ENCODE measurements at regions not wholly inside any gene's neighbourhood (a gene's known extent, or its start where the extent isn't known, plus 50 kb on each side); places are given as distances from the start of the nearest gene placed in this dataset.

- TF ChIP-seq CTCF (IDR thresholded peaks at IDR 0.05) (no peak), POLR2AphosphoS5 (IDR thresholded peaks at IDR 0.05) (no peak), EP300 (IDR thresholded peaks at IDR 0.05) (no peak)
Measured at GRCh38 chr3:30393079-30393478, 213.3 kb upstream of the TGFBR2 start.
